ENCODE measurements at regions not wholly inside any gene's neighbourhood (a gene's known extent, or its start where the extent isn't known, plus 50 kb on each side); places are given as distances from the start of the nearest gene placed in this dataset.

- no peaks in the 10 kb centered on the region for H3K79me2 ChIP-seq (ENCODE audit: insufficient read depth, low read length)
- Mint-ChIP-seq H3K9me3 (peaks cover 0 to 8% (median 0%) of the 10 kb centered on the region in 7 donors), H3K27me3 (ENCODE audit: low read depth in 3 of 3) (peaks cover 0 to 8% (median 5%) of the 10 kb centered on the region in 3 donors), H3K4me3 (no peak overlapping the region), H3K36me3 (no peaks in the 10 kb centered on the region), H3K27ac (no peak overlapping the region), H3K4me1 (no peaks in the 10 kb centered on the region)
- no peak overlapping the region for H3K9ac ChIP-seq (ENCODE audit: insufficient read depth, low read length, poor library complexity, severe bottlenecking)
- DNase-seq, result no peak
- TF ChIP-seq CTCF (IDR thresholded peaks at IDR 0.05), result no peak
- H2AFZ ChIP-seq (ENCODE audit: insufficient read depth, low read depth, low read length, poor library complexity, severe bottlenecking), result no peak overlapping the region
- H4K20me1 ChIP-seq (ENCODE audit: insufficient read depth, low read length), result no peaks in the 10 kb centered on the region
- no peaks in the 10 kb centered on the region for H3K36me3 ChIP-seq (replicated peaks in 1 of 2; ENCODE audit: control insufficient read depth in 1 of 2, insufficient read depth in 2 of 2, low read length in 2 of 2)
- H3K27me3 ChIP-seq (ENCODE audit: control insufficient read depth in 2 of 2, insufficient read depth in 2 of 2, low read length in 2 of 2), result no peaks in the 10 kb centered on the region
- no peak overlapping the region for H3K27ac ChIP-seq (ENCODE audit: low read depth in 1 of 2, low read length in 2 of 2)
- H3K4me1 ChIP-seq (ENCODE audit: control insufficient read depth in 1 of 2, insufficient read depth in 2 of 2, low read length in 2 of 2), result no peaks in the 10 kb centered on the region
- no peaks in the 10 kb centered on the region for H3K9me3 ChIP-seq (replicated peaks in 1 of 2; ENCODE audit: control insufficient read depth in 1 of 2, insufficient read depth in 1 of 2, low read length in 2 of 2)
- WGBS (ENCODE audit: insufficient coverage), result 94% methylated on average over 3 of the region's 4 CpGs
- no peak overlapping the region for H3K4me3 ChIP-seq (replicated peaks in 1 of 3; ENCODE audit: low read depth in 2 of 3, low read length in 3 of 3)
- intact Hi-C loops (cut with micrococcal nuclease), result no loop called here
- no peak overlapping the region for H3K4me2 ChIP-seq (replicated peaks; ENCODE audit: extremely low read depth, low read length, poor library complexity, severe bottlenecking)
Observed at GRCh38 chr17:55561973-55562495, 50.8 kb upstream of the SMIM36 start.

- 97% methylated on average over 18 of the region's 26 CpGs for WGBS (ENCODE audit: insufficient coverage)
Observed at GRCh38 chr17:55561316-55561972, 50.2 kb upstream of the SMIM36 start.

More at GRCh38 chr17:55561316-55561972, 50.2 kb upstream of the SMIM36 start:
- Histone ChIP-seq H4K20me1 (ENCODE audit: insufficient read depth, low read length) (no peaks in the 10 kb centered on the region), H3K4me1 (ENCODE audit: control insufficient read depth in 1 of 2, insufficient read depth in 2 of 2, low read length in 2 of 2) (no peaks in the 10 kb centered on the region), H2AFZ (ENCODE audit: insufficient read depth, low read depth, low read length, poor library complexity, severe bottlenecking) (no peak overlapping the region), H3K27me3 (ENCODE audit: control insufficient read depth in 2 of 2, insufficient read depth in 2 of 2, low read length in 2 of 2) (no peaks in the 10 kb centered on the region), H3K27ac (ENCODE audit: low read depth in 1 of 2, low read length in 2 of 2) (no peak overlapping the region), H3K79me2 (ENCODE audit: insufficient read depth, low read length) (no peaks in the 10 kb centered on the region), H3K9ac (ENCODE audit: insufficient read depth, low read length, poor library complexity, severe bottlenecking) (no peak overlapping the region), H3K4me2 (replicated peaks; ENCODE audit: extremely low read depth, low read length, poor library complexity, severe bottlenecking) (no peak overlapping the region), H3K9me3 (replicated peaks in 1 of 2; ENCODE audit: control insufficient read depth in 1 of 2, insufficient read depth in 1 of 2, low read length in 2 of 2) (no peaks in the 10 kb centered on the region), H3K36me3 (replicated peaks in 1 of 2; ENCODE audit: control insufficient read depth in 1 of 2, insufficient read depth in 2 of 2, low read length in 2 of 2) (no peaks in the 10 kb centered on the region), H3K4me3 (replicated peaks in 1 of 3; ENCODE audit: low read depth in 2 of 3, low read length in 3 of 3) (no peak overlapping the region)
- no peaks in the 10 kb centered on the region for H3K36me3 Mint-ChIP-seq
- no peak overlapping the region for H3K4me3 Mint-ChIP-seq
- peaks cover 0 to 8% (median 0%) of the 10 kb centered on the region in 7 donors for H3K9me3 Mint-ChIP-seq
- H3K27me3 Mint-ChIP-seq (ENCODE audit: low read depth in 3 of 3), result peaks cover 0 to 7% (median 5%) of the 10 kb centered on the region in 3 donors
- no peak for TF ChIP-seq CTCF (IDR thresholded peaks at IDR 0.05)
- no peaks in the 10 kb centered on the region for H3K4me1 Mint-ChIP-seq
- H3K27ac Mint-ChIP-seq, result no peak overlapping the region
- DNase-seq, result no peak
- intact Hi-C loops (cut with micrococcal nuclease), result no loop called here
